GM12872 (cell line): ENCODE measurements at regions not wholly inside any gene's neighbourhood (a gene's known extent, or its start where the extent isn't known, plus 50 kb on each side); places are given as distances from the start of the nearest gene placed in this dataset.

Experiments used
- CTCF ChIP-seq: IDR thresholded peaks from 3 replicates; pipeline ENCODE4 v1.5.1; 2011; ENCODE audit warnings: low read depth, mild to moderate bottlenecking, low read length, moderate library complexity; ENCODE audit not compliant: insufficient read depth

- no peak for TF ChIP-seq CTCF
Observed at GRCh38 chr3:75126556-75126955, 512.1 kb upstream of the CNTN3 start.

GRCh38 chr3:75129101-75129500, 514.6 kb upstream of the CNTN3 start:
- TF ChIP-seq CTCF, result no peak

- no peak for TF ChIP-seq CTCF
Observed at GRCh38 chr3:75136100-75136897, 521.8 kb upstream of the CNTN3 start.

GRCh38 chr3:75138345-75138744, 523.9 kb upstream of the CNTN3 start:
- no peak for TF ChIP-seq CTCF

GRCh38 chr3:75140904-75141615, 523.1 kb upstream of the FRG2C start:
- TF ChIP-seq CTCF, result no peak

- TF ChIP-seq CTCF, result no peak
Observed at GRCh38 chr3:75144406-75144805, 519.7 kb upstream of the FRG2C start.

GRCh38 chr3:75171630-75172230, 492.4 kb upstream of the FRG2C start:
- TF ChIP-seq CTCF, result 0 out of 3 replicates have a peak, but pooled peaks have one; percentile 2
